K562 (cell line): ENCODE measurements at regions not wholly inside any gene's neighbourhood (a gene's known extent, or its start where the extent isn't known, plus 50 kb on each side); places are given as distances from the start of the nearest gene placed in this dataset.
A peak's percentile ranks its signal among the peaks of the same experiment; 100 is the strongest.

Experiments used
- ATAC-seq: fragments of 200-7000 bp; cut with Tn5 transposase; 3 replicates; pipeline ENCODE4 v1.9.1; 2020; ENCODE audit warnings: moderate library complexity
- BruUV-seq: library from RNA; stranded (reverse); fragments of 400-500 nt; replicated peaks from 2 replicates; lab custom pipeline; 2021; lab: Mats Ljungman, UMichigan
- CTCF ChIA-PET: fragments of 300-600 bp; formaldehyde crosslinking; extraction: SDS; loops from one replicate; lab custom pipeline; 2021; ENCODE audit warnings: low intra/inter-chr PET ratio; lab: Yijun Ruan, JAX
- POLR2A ChIA-PET: fragments of 300-600, 350-650 bp; sonication (Branson Sonifier 250); formaldehyde crosslinking; extraction: SDS; loops from one replicate; lab custom pipeline; 2021; ENCODE audit warnings: antibody characterized with exemption, inconsistent platforms; lab: Yijun Ruan, JAX
- DNase-seq, 4 experiments: peaks; one replicate each; pipeline versions ENCODE4 v3.0.0 to v3.0.0-alpha.2; 2011 to 2018; ENCODE audit warnings: low spot score in 3 of 4, mixed read lengths in 3 of 4; ENCODE audit errors: extremely low read depth in 1 of 4
- FAIRE-seq: peaks from 2 replicates; lab custom pipeline; 2011; peaks lifted over from hg19 to GRCh38; lab: Jason Lieb, UNC
- H2AFZ ChIP-seq: 2 replicates; pipeline ENCODE4 v1.6.0; 2011; ENCODE audit warnings: low read depth, low read length, control low read depth, inconsistent platforms
- H3K27ac ChIP-seq: fragments of 200-600 bp; 3 replicates; pipeline ENCODE4 v1.8.0; 2011; ENCODE audit warnings: low read depth, mild to moderate bottlenecking, control low read depth, inconsistent platforms, low read length, moderate library complexity, mixed read lengths; ENCODE audit errors: extremely low read depth
- H3K27me3 ChIP-seq, 2 experiments: fragments of 300-600 bp in 1 of 2; 2 replicates in 1 of 2; 3 replicates in 1 of 2; pipeline versions ENCODE4 v1.6.0 to v1.8.0; 2011; ENCODE audit warnings: inconsistent platforms in 2 of 2, low read length in 2 of 2, mild to moderate bottlenecking in 1 of 2, mixed read lengths in 1 of 2, moderate library complexity in 1 of 2; ENCODE audit not compliant: control insufficient read depth in 2 of 2, insufficient read depth in 2 of 2
- H3K36me3 ChIP-seq: fragments of 300-600 bp; 3 replicates; pipeline ENCODE4 v1.8.0; 2011; ENCODE audit warnings: mild to moderate bottlenecking, low read length, inconsistent platforms; ENCODE audit not compliant: control insufficient read depth, insufficient read depth
- H3K4me1 ChIP-seq, 2 experiments: fragments of 200-600 bp in 1 of 2; replicated peaks in 1 of 2; 2 replicates in 1 of 2; 3 replicates in 1 of 2; pipeline versions ENCODE4 v1.5.1 to v1.8.0; 2011; ENCODE audit warnings: inconsistent platforms in 2 of 2, low read length in 2 of 2, mild to moderate bottlenecking in 1 of 2, mixed read lengths in 1 of 2, moderate library complexity in 1 of 2; ENCODE audit not compliant: control insufficient read depth in 2 of 2, insufficient read depth in 2 of 2
- H3K4me2 ChIP-seq: 2 replicates; pipeline ENCODE4 v1.6.1; 2011; ENCODE audit warnings: low read length, control low read depth, inconsistent platforms, mixed read lengths; ENCODE audit not compliant: insufficient read depth
- H3K4me3 ChIP-seq: fragments of 200-600 bp; sonication (generic), shearing (Covaris generic); 2 replicates; pipeline ENCODE4 v1.5.1; 2016; ENCODE audit warnings: control low read depth, inconsistent platforms
- H3K79me2 ChIP-seq: fragments of 200-600 bp; 3 replicates; pipeline ENCODE4 v1.8.0; 2011; ENCODE audit warnings: low read length, inconsistent platforms; ENCODE audit not compliant: control insufficient read depth, insufficient read depth
- H3K9ac ChIP-seq, 2 experiments: 2 replicates each; pipeline versions ENCODE4 v1.6.0 to v1.6.1; 2011; ENCODE audit warnings: low read depth in 2 of 2, low read length in 2 of 2, control low read depth in 1 of 2, inconsistent platforms in 1 of 2, mild to moderate bottlenecking in 1 of 2, mixed read lengths in 1 of 2; ENCODE audit not compliant: insufficient read depth in 1 of 2
- H3K9me1 ChIP-seq: one replicate; pipeline ENCODE4 v1.6.0; 2011; ENCODE audit warnings: inconsistent platforms, mild to moderate bottlenecking, low read length, moderate library complexity; ENCODE audit not compliant: control insufficient read depth, insufficient read depth
- H3K9me3 ChIP-seq: replicated peaks from 2 replicates; pipeline ENCODE4 v1.5.1; 2011; ENCODE audit warnings: low read depth, low read length, inconsistent platforms; ENCODE audit not compliant: control insufficient read depth, insufficient read depth
- H4K20me1 ChIP-seq: replicated peaks from 2 replicates; pipeline ENCODE4 v1.6.1; 2011; ENCODE audit warnings: low read length, inconsistent platforms, mixed read lengths; ENCODE audit not compliant: control insufficient read depth, insufficient read depth
- ATF1 ChIP-seq, 2 experiments: fragments of 450-650 bp in 1 of 2; IDR thresholded peaks; 2 replicates each; pipeline ENCODE4 v1.6.1; 2016; ENCODE audit warnings: missing compliant biosample characterization in 1 of 2, missing genetic modification characterization in 1 of 2
- CBFA2T2 ChIP-seq: fragments of 450-650 bp; conservative IDR thresholded peaks from 2 replicates; pipeline ENCODE4 v1.6.1; 2017; ENCODE audit warnings: mild to moderate bottlenecking
- CBFA2T3 ChIP-seq: fragments of 450-650 bp; IDR thresholded peaks from 2 replicates; pipeline ENCODE4 v1.6.1; 2017
- CREM ChIP-seq: IDR thresholded peaks from 2 replicates; pipeline ENCODE4 v1.6.1; 2014; ENCODE audit warnings: antibody characterized with exemption, low read depth
- CTBP1 ChIP-seq: fragments of 450-650 bp; IDR thresholded peaks from 2 replicates; pipeline ENCODE4 v1.6.1; 2016; ENCODE audit warnings: borderline replicate concordance
- FOS ChIP-seq: IDR thresholded peaks from 3 replicates; pipeline ENCODE4 v1.6.1; 2011; ENCODE audit not compliant: insufficient read length; ENCODE audit errors: extremely low read depth
- FOXJ2 ChIP-seq: fragments of 200-800 bp; sonication (Bioruptor generic); IDR thresholded peaks from 2 replicates; pipeline ENCODE4 v1.6.1; 2016; ENCODE audit warnings: missing genetic modification characterization, missing compliant biosample characterization
- L3MBTL2 ChIP-seq: fragments of 450-650 bp; IDR thresholded peaks from 2 replicates; pipeline ENCODE4 v1.6.1; 2016; ENCODE audit warnings: mild to moderate bottlenecking, moderate library complexity
- SIN3B ChIP-seq: fragments of 450-650 bp; IDR thresholded peaks from 2 replicates; pipeline ENCODE4 v1.6.1; 2017; ENCODE audit warnings: low read depth, mild to moderate bottlenecking, moderate library complexity
- in situ Hi-C: fragments of 300-500 bp; cut with MboI; formaldehyde crosslinking; loops from 4 replicates; pipeline ENCODE4 v1.15.0; 2018; ENCODE audit warnings: inconsistent platforms, mixed read lengths
- intact Hi-C: fragments of 100-400 bp; cut with micrococcal nuclease; formaldehyde crosslinking; loops from 2 replicates; pipeline ENCODE4 v1.14.2; 2022
- TF ChIP-seq, protein P1 (sequence below): sonication (generic); formaldehyde crosslinking; IDR thresholded peaks from 2 replicates; pipeline ENCODE4 v1.8.0; 2023; ENCODE audit warnings: missing genetic modification reagents, mild to moderate bottlenecking, borderline replicate concordance
- TF ChIP-seq, protein P2 (sequence below): sonication (generic); formaldehyde crosslinking; IDR thresholded peaks from 2 replicates; pipeline ENCODE4 v1.5.0; 2020; ENCODE audit warnings: missing genetic modification reagents

DNA sequence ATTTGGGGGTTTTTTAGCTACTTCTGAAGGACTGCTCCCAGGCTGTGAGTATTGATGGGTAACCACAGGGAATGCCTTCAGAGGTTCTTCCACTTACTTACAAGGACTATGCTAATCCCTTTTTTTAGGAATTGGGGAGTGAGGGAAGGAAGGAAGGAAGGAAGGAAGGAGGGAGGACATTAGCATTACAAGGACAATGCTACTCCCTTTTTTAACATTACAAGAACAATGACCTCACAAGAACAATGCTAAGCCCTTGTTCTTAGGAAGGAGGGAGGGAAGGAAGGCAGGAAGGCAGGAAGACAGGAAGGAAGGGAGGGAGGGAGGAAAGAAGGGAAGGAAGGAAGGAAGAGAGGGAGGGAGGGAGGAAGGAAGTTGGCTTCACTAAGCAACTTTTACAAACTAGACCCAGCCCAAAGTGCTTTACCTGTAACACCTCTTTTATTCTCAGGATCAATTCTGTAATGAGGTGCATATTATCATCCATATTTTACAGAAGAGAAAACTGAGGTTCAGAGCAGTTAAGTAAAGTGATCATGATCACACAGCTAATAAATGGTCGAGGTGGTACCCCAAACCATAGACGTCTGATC is 446.8 kb upstream of the JARID2 start (continued):
- TF ChIP-seq, protein P1, sequence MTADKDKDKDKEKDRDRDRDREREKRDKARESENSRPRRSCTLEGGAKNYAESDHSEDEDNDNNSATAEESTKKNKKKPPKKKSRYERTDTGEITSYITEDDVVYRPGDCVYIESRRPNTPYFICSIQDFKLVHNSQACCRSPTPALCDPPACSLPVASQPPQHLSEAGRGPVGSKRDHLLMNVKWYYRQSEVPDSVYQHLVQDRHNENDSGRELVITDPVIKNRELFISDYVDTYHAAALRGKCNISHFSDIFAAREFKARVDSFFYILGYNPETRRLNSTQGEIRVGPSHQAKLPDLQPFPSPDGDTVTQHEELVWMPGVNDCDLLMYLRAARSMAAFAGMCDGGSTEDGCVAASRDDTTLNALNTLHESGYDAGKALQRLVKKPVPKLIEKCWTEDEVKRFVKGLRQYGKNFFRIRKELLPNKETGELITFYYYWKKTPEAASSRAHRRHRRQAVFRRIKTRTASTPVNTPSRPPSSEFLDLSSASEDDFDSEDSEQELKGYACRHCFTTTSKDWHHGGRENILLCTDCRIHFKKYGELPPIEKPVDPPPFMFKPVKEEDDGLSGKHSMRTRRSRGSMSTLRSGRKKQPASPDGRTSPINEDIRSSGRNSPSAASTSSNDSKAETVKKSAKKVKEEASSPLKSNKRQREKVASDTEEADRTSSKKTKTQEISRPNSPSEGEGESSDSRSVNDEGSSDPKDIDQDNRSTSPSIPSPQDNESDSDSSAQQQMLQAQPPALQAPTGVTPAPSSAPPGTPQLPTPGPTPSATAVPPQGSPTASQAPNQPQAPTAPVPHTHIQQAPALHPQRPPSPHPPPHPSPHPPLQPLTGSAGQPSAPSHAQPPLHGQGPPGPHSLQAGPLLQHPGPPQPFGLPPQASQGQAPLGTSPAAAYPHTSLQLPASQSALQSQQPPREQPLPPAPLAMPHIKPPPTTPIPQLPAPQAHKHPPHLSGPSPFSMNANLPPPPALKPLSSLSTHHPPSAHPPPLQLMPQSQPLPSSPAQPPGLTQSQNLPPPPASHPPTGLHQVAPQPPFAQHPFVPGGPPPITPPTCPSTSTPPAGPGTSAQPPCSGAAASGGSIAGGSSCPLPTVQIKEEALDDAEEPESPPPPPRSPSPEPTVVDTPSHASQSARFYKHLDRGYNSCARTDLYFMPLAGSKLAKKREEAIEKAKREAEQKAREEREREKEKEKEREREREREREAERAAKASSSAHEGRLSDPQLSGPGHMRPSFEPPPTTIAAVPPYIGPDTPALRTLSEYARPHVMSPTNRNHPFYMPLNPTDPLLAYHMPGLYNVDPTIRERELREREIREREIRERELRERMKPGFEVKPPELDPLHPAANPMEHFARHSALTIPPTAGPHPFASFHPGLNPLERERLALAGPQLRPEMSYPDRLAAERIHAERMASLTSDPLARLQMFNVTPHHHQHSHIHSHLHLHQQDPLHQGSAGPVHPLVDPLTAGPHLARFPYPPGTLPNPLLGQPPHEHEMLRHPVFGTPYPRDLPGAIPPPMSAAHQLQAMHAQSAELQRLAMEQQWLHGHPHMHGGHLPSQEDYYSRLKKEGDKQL (CRISPR knock-in tag): no peak

DNA sequence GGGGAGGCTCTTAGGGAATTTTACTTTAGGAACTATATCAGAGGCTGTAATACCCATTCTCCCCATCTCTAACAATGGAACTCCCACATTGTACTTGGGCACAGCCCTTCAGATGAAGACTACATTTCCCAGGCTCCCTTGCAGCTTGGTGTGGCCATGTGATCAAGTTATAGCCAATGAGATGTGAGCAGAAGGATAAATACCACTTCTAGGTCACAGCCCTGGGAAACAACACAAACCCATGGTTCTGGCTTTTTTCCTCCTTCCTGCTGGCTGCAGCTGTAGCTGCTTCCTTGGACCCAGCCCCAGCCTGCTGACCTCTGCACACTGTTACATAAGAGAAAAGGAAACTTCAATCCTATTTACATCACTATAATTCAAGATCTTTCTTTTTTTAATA is 445.9 kb upstream of the JARID2 start:
- DNase-seq: peak; percentile 79 to 85 (median 82)
- no peaks in the 10 kb centered on the region for H3K9me1 ChIP-seq
- H3K79me2 ChIP-seq: no peaks in the 10 kb centered on the region
- ChIA-PET CTCF (no interaction called here), POLR2A (interaction anchor here (0.6 to 0.7 kb wide), 2 partner anchors 249 to 548 kb away, joined by 3 read pairs; no protein-coding TSS in a partner anchor)
- H2AFZ ChIP-seq: peak overlapping the region; percentile 69
- H4K20me1 ChIP-seq: no peaks in the 10 kb centered on the region
- no peak overlapping the region for H3K27ac ChIP-seq
- ATAC-seq: peak; percentile 97
- peaks cover 6 to 27% of the 10 kb centered on the region in 2 experiments for H3K4me1 ChIP-seq
- no TSS peak for BruUV-seq
- in situ Hi-C loops (no loop called here), intact Hi-C loops (loop anchor here (5.0 to 10.0 kb wide), 2 partner anchors 68 to 595 kb away; no protein-coding TSS in a partner anchor)
- no peak overlapping the region for H3K9ac ChIP-seq
- H3K9me3 ChIP-seq: no peaks in the 10 kb centered on the region
- H3K4me3 ChIP-seq: no peak overlapping the region
- FAIRE-seq: peak; percentile 98
- H3K27me3 ChIP-seq: no peaks in the 10 kb centered on the region
- H3K4me2 ChIP-seq: 0 out of 2 replicates have a peak overlapping the region, but pooled peaks have one; percentile 2
- H3K36me3 ChIP-seq: no peaks in the 10 kb centered on the region
- peak; percentile 77 for TF ChIP-seq FOXJ2 (tag)
- no peak for TF ChIP-seq CBFA2T3
- TF ChIP-seq ATF1 (CRISPR knock-in tag; IDR thresholded peaks at IDR 0.05): no peak
- TF ChIP-seq ATF1 (tag; IDR thresholded peaks at IDR 0.05): peak; percentile 61; the same call in 1 of the 2 replicates
- TF ChIP-seq, protein P2, sequence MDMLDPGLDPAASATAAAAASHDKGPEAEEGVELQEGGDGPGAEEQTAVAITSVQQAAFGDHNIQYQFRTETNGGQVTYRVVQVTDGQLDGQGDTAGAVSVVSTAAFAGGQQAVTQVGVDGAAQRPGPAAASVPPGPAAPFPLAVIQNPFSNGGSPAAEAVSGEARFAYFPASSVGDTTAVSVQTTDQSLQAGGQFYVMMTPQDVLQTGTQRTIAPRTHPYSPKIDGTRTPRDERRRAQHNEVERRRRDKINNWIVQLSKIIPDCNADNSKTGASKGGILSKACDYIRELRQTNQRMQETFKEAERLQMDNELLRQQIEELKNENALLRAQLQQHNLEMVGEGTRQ (CRISPR knock-in tag): peak; percentile 99
- peak; percentile 68 for TF ChIP-seq CREM
- TF ChIP-seq CBFA2T2: peak; percentile 68
- no peak for TF ChIP-seq CTBP1
- 0 out of 2 replicates have a peak, but pooled peaks have one; percentile 20 for TF ChIP-seq L3MBTL2
- peak; percentile 79 for TF ChIP-seq FOS
- TF ChIP-seq SIN3B: no peak
